ENCODE measurements at regions not wholly inside any gene's neighbourhood (a gene's known extent, or its start where the extent isn't known, plus 50 kb on each side); places are given as distances from the start of the nearest gene placed in this dataset.

- Histone ChIP-seq H3K4me1 (no peaks in the 10 kb centered on the region), H3K4me3 (no peak overlapping the region), H3K36me3 (no peaks in the 10 kb centered on the region), H3K27ac (no peak overlapping the region), H3K9me3 (no peaks in the 10 kb centered on the region), H3K27me3 (no peaks in the 10 kb centered on the region)
- intact Hi-C loops (cut with DNase I; ENCODE audit: low total_unique reads): no loop called here
- no peak for DNase-seq
- 80 to 89% (median 84%) methylated on average over 7 of the region's 7 CpGs for WGBS, 5 donors
- TF ChIP-seq EP300 (IDR thresholded peaks at IDR 0.05) (no peak), POLR2AphosphoS5 (IDR thresholded peaks at IDR 0.05) (no peak), CTCF (IDR thresholded peaks at IDR 0.05) (no peak), POLR2A (IDR thresholded peaks at IDR 0.05) (no peak)
Observed at GRCh38 chr1:244335456-244335855, 116.3 kb downstream of the ADSS2 start.

GRCh38 chr1:244336232-244336899 lies 115.3 kb downstream of the ADSS2 start:
- Histone ChIP-seq H3K27ac (no peak overlapping the region), H3K4me3 (no peak overlapping the region), H3K27me3 (no peaks in the 10 kb centered on the region), H3K4me1 (peaks cover 0 to under 1% (median 0%) of the 10 kb centered on the region in 4 donors), H3K36me3 (no peaks in the 10 kb centered on the region), H3K9me3 (no peaks in the 10 kb centered on the region)
- TF ChIP-seq POLR2A (IDR thresholded peaks at IDR 0.05) (no peak), POLR2AphosphoS5 (IDR thresholded peaks at IDR 0.05) (no peak), EP300 (IDR thresholded peaks at IDR 0.05) (no peak), CTCF (IDR thresholded peaks at IDR 0.05) (no peak)
- intact Hi-C loops (cut with DNase I; ENCODE audit: low total_unique reads): no loop called here
- no peak for DNase-seq
- 81 to 89% (median 86%) methylated on average over 12 of the region's 12 CpGs for WGBS, 5 donors

DNA sequence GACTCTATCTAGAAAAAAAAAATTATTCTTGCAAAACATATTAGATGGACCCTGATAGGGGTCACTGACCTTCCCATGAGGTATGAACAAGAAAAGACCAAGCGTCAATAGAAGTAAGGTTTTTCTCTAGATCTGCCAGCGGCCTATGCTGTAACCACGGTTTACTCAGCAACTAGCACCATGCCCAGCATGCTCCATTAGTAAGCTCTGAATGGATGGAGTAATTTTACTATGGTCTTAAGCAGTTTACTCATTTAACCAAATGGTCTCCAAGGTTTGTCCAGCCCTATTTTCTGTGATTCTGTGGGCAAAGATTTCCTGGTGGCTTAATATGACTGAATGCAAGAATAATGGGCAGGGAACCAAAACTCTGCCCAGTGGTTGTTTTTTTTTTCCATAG lies 113.9 kb downstream of the ADSS2 start:
- Histone ChIP-seq H3K9me3 (no peaks in the 10 kb centered on the region), H3K36me3 (no peaks in the 10 kb centered on the region), H3K4me1 (peaks cover 0 to 9% (median 2%) of the 10 kb centered on the region in 4 donors), H3K27ac (no peak overlapping the region), H3K4me3 (no peak overlapping the region), H3K27me3 (no peaks in the 10 kb centered on the region)
- TF ChIP-seq CTCF (IDR thresholded peaks at IDR 0.05): no peak
- no peak for TF ChIP-seq POLR2A (IDR thresholded peaks at IDR 0.05)
- TF ChIP-seq POLR2AphosphoS5 (IDR thresholded peaks at IDR 0.05): no peak
- TF ChIP-seq EP300 (IDR thresholded peaks at IDR 0.05): no peak
- DNase-seq: no peak
- intact Hi-C loops (cut with DNase I; ENCODE audit: low total_unique reads): no loop called here
- WGBS, 5 donors: 91 to 97% (median 94%) methylated on average over 3 of the region's 3 CpGs

DNA sequence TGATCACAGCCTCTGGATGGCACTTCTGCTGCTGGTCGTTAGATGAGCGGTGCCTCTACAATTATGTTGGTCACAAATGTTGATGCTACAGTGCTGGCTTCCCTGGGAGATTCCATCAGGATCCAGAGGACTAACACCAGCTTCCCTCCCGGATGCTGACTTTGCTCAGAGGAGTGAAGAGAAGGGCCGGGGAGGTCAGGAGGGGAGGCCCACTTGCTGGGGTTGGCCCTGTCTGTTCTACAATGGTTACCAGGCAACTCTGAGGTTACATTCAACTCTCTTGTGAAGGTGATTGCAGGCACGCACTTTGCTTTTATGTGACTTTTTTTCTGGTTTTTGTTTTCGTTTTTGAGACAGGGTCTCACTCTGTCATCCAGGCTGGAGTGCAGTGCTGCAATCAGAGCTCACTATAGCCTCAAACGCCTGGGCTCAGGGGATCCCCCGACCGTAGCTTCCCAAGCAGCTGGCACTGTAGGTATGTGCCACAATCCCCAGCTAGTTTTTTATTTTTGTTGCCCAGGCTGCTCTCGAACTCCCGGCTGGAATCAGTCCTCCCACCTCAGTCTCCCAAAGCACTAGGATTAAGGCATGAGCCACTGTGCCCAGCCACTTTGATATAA lies 112.5 kb downstream of the ADSS2 start:
- H3K27me3 ChIP-seq: no peaks in the 10 kb centered on the region
- TF ChIP-seq POLR2AphosphoS5 (IDR thresholded peaks at IDR 0.05) (no peak), EP300 (IDR thresholded peaks at IDR 0.05) (no peak), CTCF (IDR thresholded peaks at IDR 0.05) (no peak), POLR2A (IDR thresholded peaks at IDR 0.05) (no peak)
- 84 to 94% (median 89%) methylated on average over 11 of the region's 11 CpGs for WGBS, 5 donors
- DNase-seq: no peak
- no peak overlapping the region for H3K4me3 ChIP-seq
- H3K36me3 ChIP-seq: no peaks in the 10 kb centered on the region
- no peak overlapping the region for H3K27ac ChIP-seq
- no peaks in the 10 kb centered on the region for H3K9me3 ChIP-seq
- intact Hi-C loops (cut with DNase I; ENCODE audit: low total_unique reads): no loop called here
- H3K4me1 ChIP-seq: peaks cover 0 to 9% (median 2%) of the 10 kb centered on the region in 4 donors

All from stomach (tissue), 8 donors.